Mesendoderm (in vitro differentiated cells): ENCODE measurements at regions not wholly inside any gene's neighbourhood (a gene's known extent, or its start where the extent isn't known, plus 50 kb on each side); places are given as distances from the start of the nearest gene placed in this dataset.

Source experiments
- DNase-seq: peaks from one replicate; pipeline ENCODE4 v3.0.0; 2013
- H2AK5ac ChIP-seq: 2 replicates; pipeline ENCODE4 v1.6.1; 2013; ENCODE audit warnings: low read length, inconsistent platforms
- H2BK120ac ChIP-seq: 2 replicates; pipeline ENCODE4 v1.6.1; 2013; ENCODE audit warnings: low read depth, mild to moderate bottlenecking, low read length, moderate library complexity, mixed read lengths
- H2BK15ac ChIP-seq: replicated peaks from 2 replicates; pipeline ENCODE4 v1.6.1; 2013; ENCODE audit warnings: low read depth, mild to moderate bottlenecking, moderate library complexity
- H2BK5ac ChIP-seq: 2 replicates; pipeline ENCODE4 v1.6.1; 2013; ENCODE audit warnings: low read length, inconsistent platforms
- H3K18ac ChIP-seq: 2 replicates; pipeline ENCODE4 v1.6.1; 2013; ENCODE audit warnings: mild to moderate bottlenecking, low read length, mixed read lengths
- H3K23ac ChIP-seq: one replicate; pipeline ENCODE4 v1.6.1; 2013; ENCODE audit warnings: low read length
- H3K27ac ChIP-seq: 2 replicates; pipeline ENCODE4 v1.5.1; 2013; ENCODE audit warnings: low read depth, mild to moderate bottlenecking, inconsistent platforms, low read length, moderate library complexity
- H3K27me3 ChIP-seq: 2 replicates; pipeline ENCODE4 v1.6.1; 2013; ENCODE audit warnings: low read length, control low read depth, mild to moderate bottlenecking, inconsistent platforms; ENCODE audit not compliant: insufficient read depth, poor library complexity
- H3K36me3 ChIP-seq: 2 replicates; pipeline ENCODE4 v1.6.1; 2013; ENCODE audit warnings: low read length, inconsistent platforms; ENCODE audit not compliant: control insufficient read depth, insufficient read depth
- H3K4ac ChIP-seq: one replicate; pipeline ENCODE4 v1.6.1; 2013; ENCODE audit warnings: low read depth, mild to moderate bottlenecking, low read length, moderate library complexity
- H3K4me1 ChIP-seq: 2 replicates; pipeline ENCODE4 v1.6.1; 2013; ENCODE audit warnings: low read depth, low read length, inconsistent platforms; ENCODE audit not compliant: control insufficient read depth
- H3K4me2 ChIP-seq: 2 replicates; pipeline ENCODE4 v1.6.1; 2013; ENCODE audit warnings: low read length
- H3K4me3 ChIP-seq: 2 replicates; pipeline ENCODE4 v1.5.1; 2013; ENCODE audit warnings: mild to moderate bottlenecking, low read length
- H3K56ac ChIP-seq: one replicate; pipeline ENCODE4 v1.6.1; 2013; ENCODE audit warnings: low read length
- H3K79me1 ChIP-seq: 2 replicates; pipeline ENCODE4 v1.6.1; 2013; ENCODE audit warnings: low read length, inconsistent platforms
- H3K79me2 ChIP-seq: 2 replicates; pipeline ENCODE4 v1.6.1; 2013; ENCODE audit warnings: mild to moderate bottlenecking, low read length; ENCODE audit not compliant: control insufficient read depth, insufficient read depth
- H3K9ac ChIP-seq: 2 replicates; pipeline ENCODE4 v1.6.1; 2013; ENCODE audit warnings: low read length, inconsistent platforms
- H4K5ac ChIP-seq: one replicate; pipeline ENCODE4 v1.6.1; 2013; ENCODE audit warnings: low read length
- H4K8ac ChIP-seq: one replicate; pipeline ENCODE4 v1.6.1; 2013; ENCODE audit warnings: low read depth, mild to moderate bottlenecking, control low read depth, low read length, moderate library complexity
- WGBS: extraction: QIAGEN DNeasy Blood & Tissue Kit; methylation state at CpG from one replicate; pipeline ENCODE4 v1.1.7; 2013; ENCODE audit warnings: low lambda C conversion rate, missing lambda C conversion rate; ENCODE audit not compliant: insufficient coverage; ENCODE audit errors: extremely low coverage; 5-methylcytosine and 5-hydroxymethylcytosine counted together

- no peak for DNase-seq
- Histone ChIP-seq H3K56ac (no peak overlapping the region), H4K8ac (no peak overlapping the region), H3K4me1 (no peaks in the 10 kb centered on the region), H3K18ac (no peak overlapping the region), H3K9ac (no peak overlapping the region), H3K27me3 (no peaks in the 10 kb centered on the region), H3K27ac (no peak overlapping the region), H3K4ac (no peak overlapping the region), H2AK5ac (no peak overlapping the region), H3K4me3 (no peak overlapping the region), H2BK5ac (no peak overlapping the region), H3K4me2 (no peak overlapping the region), H3K79me2 (no peaks in the 10 kb centered on the region), H3K36me3 (no peaks in the 10 kb centered on the region), H3K79me1 (no peaks in the 10 kb centered on the region), H3K23ac (no peak overlapping the region), H2BK120ac (no peak overlapping the region), H2BK15ac (no peak overlapping the region), H4K5ac (no peak overlapping the region)
- 100% methylated on average over 1 of the region's 2 CpGs for WGBS
Measured at GRCh38 chr17:63275971-63276745, 169.9 kb downstream of the CYB561 start.

DNA sequence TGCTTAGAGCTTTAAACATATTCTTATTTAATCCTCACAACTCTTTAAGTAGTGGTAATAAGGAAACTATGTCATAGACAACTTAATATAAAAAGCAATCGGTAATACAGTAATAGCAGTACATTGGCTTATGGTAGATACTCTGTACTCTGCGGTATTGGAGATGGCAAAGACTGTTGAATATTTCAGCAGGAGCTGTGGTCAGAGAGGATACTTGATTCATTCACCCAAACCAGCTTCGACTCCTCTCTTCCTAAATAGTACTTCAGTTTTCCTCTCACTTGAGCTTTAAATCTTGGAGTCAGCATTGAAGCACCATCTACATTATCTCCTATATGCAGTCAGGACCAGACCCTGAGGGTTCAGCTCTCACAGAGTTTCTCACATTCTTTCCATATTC, 169.3 kb downstream of the CYB561 start:
- Histone ChIP-seq H2AK5ac (no peak overlapping the region), H3K4ac (no peak overlapping the region), H3K4me2 (no peak overlapping the region), H3K27ac (no peak overlapping the region), H3K36me3 (no peaks in the 10 kb centered on the region), H3K27me3 (no peaks in the 10 kb centered on the region), H2BK120ac (no peak overlapping the region), H3K9ac (no peak overlapping the region), H3K79me2 (no peaks in the 10 kb centered on the region), H2BK5ac (no peak overlapping the region), H2BK15ac (no peak overlapping the region), H4K8ac (no peak overlapping the region), H3K4me1 (no peaks in the 10 kb centered on the region), H3K56ac (no peak overlapping the region), H4K5ac (no peak overlapping the region), H3K4me3 (no peak overlapping the region), H3K79me1 (no peaks in the 10 kb centered on the region), H3K23ac (no peak overlapping the region), H3K18ac (no peak overlapping the region)
- no CpG with 5 or more reads among the region's 3 CpGs for WGBS
- DNase-seq = peak; percentile 33

DNA sequence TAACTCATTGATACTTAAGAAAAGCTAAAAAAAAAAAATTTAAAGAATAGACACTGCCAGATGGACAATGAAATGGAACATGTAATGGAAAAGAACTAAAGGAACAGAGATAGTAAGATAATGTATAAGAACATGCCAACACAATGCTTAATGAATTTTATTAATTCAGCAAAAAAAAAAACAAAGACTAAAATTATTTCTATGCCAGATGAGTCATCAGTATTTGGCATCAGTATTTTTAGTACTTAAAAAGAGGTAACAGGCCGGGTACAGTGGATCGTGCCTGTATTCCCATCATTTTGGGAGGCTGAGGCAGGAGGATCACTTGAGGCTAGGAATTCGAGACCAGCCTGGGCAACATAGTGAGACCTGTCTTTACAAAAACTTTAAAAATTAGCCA, 168.5 kb downstream of the CYB561 start:
- Histone ChIP-seq H3K36me3 (no peaks in the 10 kb centered on the region), H2BK5ac (no peak overlapping the region), H3K4me1 (no peaks in the 10 kb centered on the region), H3K27me3 (no peaks in the 10 kb centered on the region), H3K4ac (no peak overlapping the region), H2AK5ac (no peak overlapping the region), H3K4me3 (no peak overlapping the region), H3K9ac (no peak overlapping the region), H4K8ac (no peak overlapping the region), H3K23ac (no peak overlapping the region), H4K5ac (no peak overlapping the region), H3K4me2 (no peak overlapping the region), H2BK120ac (no peak overlapping the region), H2BK15ac (no peak overlapping the region), H3K56ac (no peak overlapping the region), H3K18ac (no peak overlapping the region), H3K79me1 (no peaks in the 10 kb centered on the region), H3K79me2 (no peaks in the 10 kb centered on the region), H3K27ac (no peak overlapping the region)
- DNase-seq = no peak
- WGBS = no CpG with 5 or more reads among the region's 3 CpGs

GRCh38 chr17:63278728-63279442, 167.2 kb downstream of the CYB561 start:
- Histone ChIP-seq H4K8ac (no peak overlapping the region), H3K4me1 (no peaks in the 10 kb centered on the region), H3K23ac (no peak overlapping the region), H2AK5ac (no peak overlapping the region), H2BK120ac (no peak overlapping the region), H3K79me2 (no peaks in the 10 kb centered on the region), H3K9ac (no peak overlapping the region), H2BK5ac (no peak overlapping the region), H3K27ac (no peak overlapping the region), H2BK15ac (no peak overlapping the region), H3K36me3 (no peaks in the 10 kb centered on the region), H3K79me1 (no peaks in the 10 kb centered on the region), H3K27me3 (no peaks in the 10 kb centered on the region), H3K4me3 (no peak overlapping the region), H3K56ac (no peak overlapping the region), H4K5ac (no peak overlapping the region), H3K4ac (no peak overlapping the region), H3K4me2 (no peak overlapping the region), H3K18ac (no peak overlapping the region)
- DNase-seq = no peak
- no CpG with 5 or more reads among the region's 2 CpGs for WGBS

- H2BK120ac ChIP-seq = no peak overlapping the region
- no peak overlapping the region for H3K56ac ChIP-seq
- no peak for DNase-seq
- no peaks in the 10 kb centered on the region for H3K79me1 ChIP-seq
- H3K18ac ChIP-seq = no peak overlapping the region
- H3K27ac ChIP-seq = no peak overlapping the region
- WGBS = no CpG with 5 or more reads among the region's 2 CpGs
- no peaks in the 10 kb centered on the region for H3K4me1 ChIP-seq
- no peak overlapping the region for H4K8ac ChIP-seq
- no peak overlapping the region for H2BK15ac ChIP-seq
- H3K36me3 ChIP-seq = no peaks in the 10 kb centered on the region
- no peak overlapping the region for H3K9ac ChIP-seq
- no peak overlapping the region for H2BK5ac ChIP-seq
- H2AK5ac ChIP-seq = no peak overlapping the region
- no peaks in the 10 kb centered on the region for H3K27me3 ChIP-seq
- H3K4ac ChIP-seq = no peak overlapping the region
- H3K4me2 ChIP-seq = no peak overlapping the region
- H3K4me3 ChIP-seq = no peak overlapping the region
- H3K23ac ChIP-seq = no peak overlapping the region
- H3K79me2 ChIP-seq = no peaks in the 10 kb centered on the region
- H4K5ac ChIP-seq = no peak overlapping the region
Measured at GRCh38 chr17:63279498-63280230, 166.4 kb downstream of the CYB561 start.
